GM10266 (cell line): ENCODE measurements at regions not wholly inside any gene's neighbourhood (a gene's known extent, or its start where the extent isn't known, plus 50 kb on each side); places are given as distances from the start of the nearest gene placed in this dataset.

Source experiments
- DNase-seq: peaks from one replicate; pipeline ENCODE4 v3.0.0; 2012; ENCODE audit errors: extremely low spot score
- CTCF ChIP-seq: IDR thresholded peaks from 2 replicates; pipeline ENCODE4 v1.5.1; 2012; ENCODE audit warnings: mild to moderate bottlenecking, low read depth; ENCODE audit not compliant: control insufficient read depth, insufficient read depth; ENCODE audit errors: missing control alignments

GRCh38 chr2:117485588-117485987 lies 328.9 kb upstream of the DDX18 start:
- DNase-seq, result no peak
- no peak for TF ChIP-seq CTCF

GRCh38 chr2:117486081-117486480 lies 328.4 kb upstream of the DDX18 start:
- no peak for TF ChIP-seq CTCF
- no peak for DNase-seq

- no peak for DNase-seq
- TF ChIP-seq CTCF, result no peak
Observed at GRCh38 chr2:117492209-117492851, 322.2 kb upstream of the DDX18 start.

- DNase-seq, result no peak
- TF ChIP-seq CTCF, result no peak
Observed at GRCh38 chr2:117500721-117501120, 313.8 kb upstream of the DDX18 start.

- DNase-seq, result no peak
- no peak for TF ChIP-seq CTCF
Observed at GRCh38 chr2:117502121-117502520, 312.4 kb upstream of the DDX18 start.

- no peak for DNase-seq
- TF ChIP-seq CTCF, result no peak
Observed at GRCh38 chr2:117512307-117512706, 302.2 kb upstream of the DDX18 start.

- DNase-seq, result no peak
- no peak for TF ChIP-seq CTCF
Observed at GRCh38 chr2:117514371-117514770, 300.1 kb upstream of the DDX18 start.
